Endothelial cell of umbilical vein (primary cell): ENCODE measurements at regions not wholly inside any gene's neighbourhood (a gene's known extent, or its start where the extent isn't known, plus 50 kb on each side); places are given as distances from the start of the nearest gene placed in this dataset.

ENCODE experiments used
- JUN ChIP-seq: IDR thresholded peaks from 2 replicates; pipeline ENCODE4 v1.6.1; 2011; ENCODE audit warnings: borderline replicate concordance, low read depth; ENCODE audit not compliant: insufficient read length, insufficient read depth
- TF ChIP-seq, protein P1 (sequence below), 2 donors: IDR thresholded peaks; 1 replicate in 1 of 2; 2 replicates in 1 of 2; pipeline ENCODE4 v1.5.1; 2011; ENCODE audit warnings: low read length in 2 of 2, mild to moderate bottlenecking in 2 of 2, moderate library complexity in 2 of 2, control low read depth in 1 of 2, inconsistent platforms in 1 of 2, low read depth in 1 of 2; ENCODE audit not compliant: insufficient read depth in 1 of 2; ENCODE audit errors: extremely low read depth in 1 of 2
- TF ChIP-seq, protein P2 (sequence below): IDR thresholded peaks from 2 replicates; pipeline ENCODE4 v1.6.1; 2011; ENCODE audit not compliant: insufficient read depth, insufficient read length

DNA sequence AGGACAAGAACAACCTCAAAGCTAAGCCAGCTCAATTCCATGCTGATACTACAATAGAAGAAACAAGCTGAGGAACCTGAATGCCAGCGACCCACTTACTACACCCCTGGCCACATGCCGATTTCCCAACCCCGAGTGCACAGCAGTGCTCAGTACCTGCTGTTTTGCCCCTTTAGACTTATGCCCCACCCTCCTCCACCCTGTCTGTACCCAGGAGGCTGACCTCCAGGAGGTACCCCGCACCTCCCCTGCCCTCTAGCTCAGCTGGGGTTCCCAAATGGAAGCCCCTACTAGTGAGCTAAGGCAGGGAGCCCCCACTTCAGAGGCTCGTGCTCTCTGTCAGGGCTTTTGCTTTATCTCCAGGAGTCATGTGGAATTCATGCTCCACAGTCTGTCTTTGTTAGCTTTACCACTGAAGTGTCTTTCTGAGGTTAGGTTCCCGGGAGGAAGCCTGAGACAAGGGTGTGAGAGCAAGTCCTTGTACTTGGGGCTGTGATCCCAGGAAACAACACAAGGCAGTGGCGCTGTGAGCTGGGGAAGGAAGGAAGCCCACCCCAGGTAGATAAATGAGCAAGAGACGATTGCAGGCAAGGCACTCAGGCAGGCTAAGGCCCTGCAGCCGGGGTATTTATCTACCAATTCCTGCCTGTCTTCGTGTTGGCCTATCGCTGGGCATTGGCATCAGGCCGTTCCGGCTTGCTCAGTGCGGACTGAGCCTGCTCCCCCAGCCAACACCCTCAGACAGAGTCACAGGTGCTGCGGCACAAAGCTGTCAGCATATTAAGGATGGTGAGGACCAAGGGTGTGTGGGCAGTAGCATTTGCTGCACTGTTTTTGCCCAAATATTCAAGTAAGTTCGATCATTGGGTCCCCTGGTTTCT is 220.5 kb downstream of the CYP26B1 start:
- no peak for TF ChIP-seq JUN
- TF ChIP-seq, protein P1, sequence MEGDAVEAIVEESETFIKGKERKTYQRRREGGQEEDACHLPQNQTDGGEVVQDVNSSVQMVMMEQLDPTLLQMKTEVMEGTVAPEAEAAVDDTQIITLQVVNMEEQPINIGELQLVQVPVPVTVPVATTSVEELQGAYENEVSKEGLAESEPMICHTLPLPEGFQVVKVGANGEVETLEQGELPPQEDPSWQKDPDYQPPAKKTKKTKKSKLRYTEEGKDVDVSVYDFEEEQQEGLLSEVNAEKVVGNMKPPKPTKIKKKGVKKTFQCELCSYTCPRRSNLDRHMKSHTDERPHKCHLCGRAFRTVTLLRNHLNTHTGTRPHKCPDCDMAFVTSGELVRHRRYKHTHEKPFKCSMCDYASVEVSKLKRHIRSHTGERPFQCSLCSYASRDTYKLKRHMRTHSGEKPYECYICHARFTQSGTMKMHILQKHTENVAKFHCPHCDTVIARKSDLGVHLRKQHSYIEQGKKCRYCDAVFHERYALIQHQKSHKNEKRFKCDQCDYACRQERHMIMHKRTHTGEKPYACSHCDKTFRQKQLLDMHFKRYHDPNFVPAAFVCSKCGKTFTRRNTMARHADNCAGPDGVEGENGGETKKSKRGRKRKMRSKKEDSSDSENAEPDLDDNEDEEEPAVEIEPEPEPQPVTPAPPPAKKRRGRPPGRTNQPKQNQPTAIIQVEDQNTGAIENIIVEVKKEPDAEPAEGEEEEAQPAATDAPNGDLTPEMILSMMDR (IDR thresholded peaks at IDR 0.05; ENCODE audit: extremely low read depth in 1 of 2, insufficient read depth in 1 of 2, low read depth in 1 of 2, low read length in 2 of 2): no peak
- TF ChIP-seq, protein P2, sequence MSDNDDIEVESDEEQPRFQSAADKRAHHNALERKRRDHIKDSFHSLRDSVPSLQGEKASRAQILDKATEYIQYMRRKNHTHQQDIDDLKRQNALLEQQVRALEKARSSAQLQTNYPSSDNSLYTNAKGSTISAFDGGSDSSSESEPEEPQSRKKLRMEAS: no peak
